Epithelial cell of esophagus (primary cell): ENCODE measurements at regions not wholly inside any gene's neighbourhood (a gene's known extent, or its start where the extent isn't known, plus 50 kb on each side); places are given as distances from the start of the nearest gene placed in this dataset.

Source experiments
- DNase-seq: peaks from one replicate; pipeline ENCODE4 v3.0.0; 2010; ENCODE audit warnings: low read depth
- H3K4me3 ChIP-seq: 2 replicates; pipeline ENCODE4 v1.5.1; 2011; ENCODE audit warnings: mild to moderate bottlenecking, low read length, control low read depth
- CTCF ChIP-seq: IDR thresholded peaks from 2 replicates; pipeline ENCODE4 v1.5.1; 2011; ENCODE audit warnings: low read depth, mild to moderate bottlenecking, low read length, control low read depth, inconsistent platforms; ENCODE audit not compliant: insufficient read depth; ENCODE audit errors: missing control alignments

GRCh38 chr1:72780212-72780611 lies 497.9 kb upstream of the NEGR1 start:
- TF ChIP-seq CTCF = no peak
- H3K4me3 ChIP-seq = no peak overlapping the region
- DNase-seq = no peak

GRCh38 chr1:72777918-72778317 lies 495.6 kb upstream of the NEGR1 start:
- no peak for DNase-seq
- H3K4me3 ChIP-seq = no peak overlapping the region
- TF ChIP-seq CTCF = no peak

GRCh38 chr1:72763481-72763880 lies 481.1 kb upstream of the NEGR1 start:
- no peak for TF ChIP-seq CTCF
- DNase-seq = no peak
- no peak overlapping the region for H3K4me3 ChIP-seq

- DNase-seq = no peak
- TF ChIP-seq CTCF = no peak
- no peak overlapping the region for H3K4me3 ChIP-seq
Measured at GRCh38 chr1:72759486-72759885, 477.1 kb upstream of the NEGR1 start.

- H3K4me3 ChIP-seq = no peak overlapping the region
- no peak for DNase-seq
- TF ChIP-seq CTCF = no peak
Measured at GRCh38 chr1:72757843-72758242, 475.5 kb upstream of the NEGR1 start.

GRCh38 chr1:72745413-72745812 lies 463.1 kb upstream of the NEGR1 start:
- TF ChIP-seq CTCF = no peak

GRCh38 chr1:72734415-72734814 lies 452.1 kb upstream of the NEGR1 start:
- no peak for TF ChIP-seq CTCF
- H3K4me3 ChIP-seq = no peak overlapping the region
- no peak for DNase-seq

More at GRCh38 chr1:72745413-72745812, 463.1 kb upstream of the NEGR1 start:
- no peak for DNase-seq
- H3K4me3 ChIP-seq = no peak overlapping the region
